Hepatocyte (in vitro differentiated cells): ENCODE measurements at regions not wholly inside any gene's neighbourhood (a gene's known extent, or its start where the extent isn't known, plus 50 kb on each side); places are given as distances from the start of the nearest gene placed in this dataset.

Experiments used
- CTCF ChIP-seq: fragments of 200-600 bp; sonication (generic); IDR thresholded peaks from 2 replicates; pipeline ENCODE4 v1.5.1; 2016; ENCODE audit warnings: antibody characterized with exemption, mild to moderate bottlenecking; ENCODE audit not compliant: poor library complexity
- EZH2 ChIP-seq: fragments of 200-600 bp; sonication (generic); IDR thresholded peaks from 2 replicates; pipeline ENCODE4 v1.6.1; 2016; ENCODE audit warnings: antibody characterized with exemption, mild to moderate bottlenecking, borderline replicate concordance
- EZH2phosphoT487 ChIP-seq: fragments of 200-600 bp; sonication (generic); IDR thresholded peaks from one replicate; pipeline ENCODE4 v1.6.1; 2018; ENCODE audit warnings: antibody characterized with exemption, mild to moderate bottlenecking, low read depth, moderate library complexity; ENCODE audit not compliant: unreplicated experiment, severe bottlenecking

GRCh38 chr6:156029286-156029985, 573.8 kb upstream of the NOX3 start:
- no peak for TF ChIP-seq CTCF
- TF ChIP-seq EZH2phosphoT487: no peak
- TF ChIP-seq EZH2: no peak
